PC-3 (cell line): ENCODE measurements at regions not wholly inside any gene's neighbourhood (a gene's known extent, or its start where the extent isn't known, plus 50 kb on each side); places are given as distances from the start of the nearest gene placed in this dataset.

ENCODE experiments used
- ATAC-seq: fragments of 200-7000 bp; cut with Tn5 transposase; 2 replicates; pipeline ENCODE4 v1.9.1; 2020; ENCODE audit warnings: mild to moderate bottlenecking, moderate library complexity
- BruUV-seq: library from RNA; stranded (reverse); fragments of 400-500 nt; replicated peaks from 2 replicates; lab custom pipeline; 2021; lab: Mats Ljungman, UMichigan
- CTCF ChIA-PET: fragments of 300-600 bp; sonication (Branson Sonifier 250); formaldehyde crosslinking; loops from one replicate; lab custom pipeline; 2022; ENCODE audit warnings: antibody characterized with exemption; lab: Charles Lee
- POLR2A ChIA-PET: fragments of 300-600 bp; sonication (Branson Sonifier 250); formaldehyde crosslinking; loops from one replicate; lab custom pipeline; 2022; ENCODE audit warnings: antibody characterized with exemption; ENCODE audit not compliant: unreplicated experiment; lab: Charles Lee
- DNase-seq: peaks from one replicate; pipeline ENCODE4 v3.0.0-alpha.2; 2015
- H2AFZ ChIP-seq: fragments of 300-600 bp; sonication (generic); 2 replicates; pipeline ENCODE4 v1.6.0; 2016; ENCODE audit warnings: antibody characterized with exemption, low read length
- H3F3A ChIP-seq: fragments of 300-600 bp; sonication (generic); one replicate; pipeline ENCODE4 v1.6.0; 2017; ENCODE audit warnings: antibody characterized with exemption, low read length, control low read depth, mild to moderate bottlenecking; ENCODE audit not compliant: unreplicated experiment
- H3K27ac ChIP-seq: fragments of 300-600 bp; sonication (generic); 2 replicates; pipeline ENCODE4 v1.5.1; 2016; ENCODE audit warnings: mild to moderate bottlenecking, low read length
- H3K27me3 ChIP-seq: fragments of 300-600 bp; sonication (generic); 2 replicates; pipeline ENCODE4 v1.6.1; 2016; ENCODE audit warnings: low read length, mixed read lengths
- H3K36me3 ChIP-seq: fragments of 300-600 bp; sonication (generic); 2 replicates; pipeline ENCODE4 v1.6.1; 2016; ENCODE audit warnings: low read depth, mixed run types, low read length, mixed read lengths
- H3K4me1 ChIP-seq: fragments of 300-600 bp; sonication (generic); 2 replicates; pipeline ENCODE4 v1.5.1; 2016; ENCODE audit warnings: low read length; ENCODE audit not compliant: insufficient read depth
- H3K4me2 ChIP-seq: fragments of 300-600 bp; sonication (generic); 2 replicates; pipeline ENCODE4 v1.6.0; 2016; ENCODE audit warnings: low read length
- H3K4me3 ChIP-seq: fragments of 300-600 bp; sonication (generic); 2 replicates; pipeline ENCODE4 v1.5.1; 2016; ENCODE audit warnings: mild to moderate bottlenecking, low read length, mixed read lengths
- H3K79me2 ChIP-seq: fragments of 300-600 bp; sonication (generic); 2 replicates; pipeline ENCODE4 v1.6.1; 2017; ENCODE audit warnings: low read length, mixed read lengths
- H3K9ac ChIP-seq: fragments of 300-600 bp; sonication (generic); 2 replicates; pipeline ENCODE4 v1.6.0; 2016; ENCODE audit warnings: mild to moderate bottlenecking, low read length
- H3K9me2 ChIP-seq: fragments of 300-600 bp; sonication (generic); replicated peaks from 2 replicates; pipeline ENCODE4 v1.6.1; 2016; ENCODE audit warnings: mixed run types, low read length, mixed read lengths
- H3K9me3 ChIP-seq: fragments of 300-600 bp; sonication (generic); 2 replicates; pipeline ENCODE4 v1.6.1; 2016; ENCODE audit warnings: low read length, mixed read lengths
- H4K20me1 ChIP-seq: fragments of 300-600 bp; sonication (generic); 2 replicates; pipeline ENCODE4 v1.6.1; 2016; ENCODE audit warnings: low read length, mixed read lengths
- CTCF ChIP-seq: fragments of 300-600 bp; sonication (generic); conservative IDR thresholded peaks from 2 replicates; pipeline ENCODE4 v1.5.1; 2017; ENCODE audit warnings: antibody characterized with exemption, low read depth, mild to moderate bottlenecking, low read length
- EZH2 ChIP-seq: fragments of 300-600 bp; sonication (generic); IDR thresholded peaks from one replicate; pipeline ENCODE4 v1.6.1; 2017; ENCODE audit warnings: antibody characterized with exemption, mild to moderate bottlenecking, low read length; ENCODE audit not compliant: unreplicated experiment
- EZH2phosphoT487 ChIP-seq: fragments of 300-600 bp; sonication (generic); IDR thresholded peaks from 2 replicates; pipeline ENCODE4 v1.6.1; 2018; ENCODE audit warnings: mild to moderate bottlenecking, antibody characterized with exemption, low read length, borderline replicate concordance
- intact Hi-C: fragments of 100-400 bp; cut with micrococcal nuclease; formaldehyde crosslinking; loops from 2 replicates; pipeline ENCODE4 v1.9.0; 2023

DNA sequence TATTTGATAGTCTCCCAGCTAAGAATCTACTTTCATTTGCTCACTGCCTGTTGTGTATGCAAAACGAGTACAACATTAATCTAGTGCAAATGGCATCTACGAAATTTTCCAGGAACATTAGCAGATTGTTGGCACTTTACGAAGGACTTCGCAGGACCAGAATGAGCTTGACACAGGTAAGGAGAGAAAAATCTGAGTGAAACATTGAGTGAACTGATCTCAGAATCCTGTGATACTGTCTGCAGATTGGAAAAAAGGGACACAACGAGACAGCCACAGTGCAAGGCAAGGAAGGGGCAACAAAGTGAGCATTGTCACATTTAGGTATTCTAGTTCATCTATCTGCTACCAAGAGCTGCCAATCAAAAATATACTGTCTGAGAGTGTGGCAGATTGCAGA is 350.5 kb downstream of the ZNF608 start:
- ChIA-PET CTCF (no interaction called here), POLR2A (no interaction called here)
- H3K9me2 ChIP-seq: no peaks in the 10 kb centered on the region

GRCh38 chr5:124395287-124395686 is 351.2 kb downstream of the ZNF608 start:
- DNase-seq: no peak
- CTCF ChIA-PET: no interaction called here
- H3K4me1 ChIP-seq: no peaks in the 10 kb centered on the region

More for the DNA sequence above, 350.5 kb downstream of the ZNF608 start:
- H2AFZ ChIP-seq: no peak overlapping the region
- TF ChIP-seq EZH2phosphoT487 (no peak), EZH2 (no peak), CTCF (no peak)
- ATAC-seq (no peak), DNase-seq (no peak)
- no peaks in the 10 kb centered on the region for H3K9me3 ChIP-seq
- no peak overlapping the region for H3K4me3 ChIP-seq
- intact Hi-C loops: no loop called here
- H3K9ac ChIP-seq: no peak overlapping the region
- H3K27ac ChIP-seq: no peak overlapping the region
- no TSS peak for BruUV-seq
- H3K79me2 ChIP-seq: no peaks in the 10 kb centered on the region
- no peaks in the 10 kb centered on the region for H3K4me1 ChIP-seq
- H3K4me2 ChIP-seq: no peak overlapping the region
- no peaks in the 10 kb centered on the region for H3K27me3 ChIP-seq
- no peaks in the 10 kb centered on the region for H3K36me3 ChIP-seq
- no peaks in the 10 kb centered on the region for H4K20me1 ChIP-seq
- H3F3A ChIP-seq: no peaks in the 10 kb centered on the region

More at GRCh38 chr5:124395287-124395686, 351.2 kb downstream of the ZNF608 start:
- Histone ChIP-seq H3K79me2 (no peaks in the 10 kb centered on the region), H3K9me2 (no peaks in the 10 kb centered on the region), H4K20me1 (no peaks in the 10 kb centered on the region), H3F3A (no peaks in the 10 kb centered on the region), H3K4me2 (no peak overlapping the region), H3K36me3 (no peaks in the 10 kb centered on the region), H3K27me3 (no peaks in the 10 kb centered on the region), H3K9ac (no peak overlapping the region), H3K27ac (no peak overlapping the region), H3K4me3 (no peak overlapping the region), H3K9me3 (no peaks in the 10 kb centered on the region), H2AFZ (no peak overlapping the region)
- POLR2A ChIA-PET: no interaction called here
- intact Hi-C loops: no loop called here
- ATAC-seq: no peak
- TF ChIP-seq EZH2phosphoT487 (no peak), CTCF (no peak), EZH2 (no peak)
- no TSS peak for BruUV-seq
